ENCODE measurements at regions not wholly inside any gene's neighbourhood (a gene's known extent, or its start where the extent isn't known, plus 50 kb on each side); places are given as distances from the start of the nearest gene placed in this dataset.

GRCh38 chr6:150698391-150698790, 98.7 kb downstream of the PLEKHG1 start:
- DNase-seq: no peak
- H3K9me3 ChIP-seq: no peaks in the 10 kb centered on the region
- intact Hi-C loops (cut with DNase I; ENCODE audit: low total_unique reads): no loop called here
- peaks cover 0 to 5% (median 2%) of the 10 kb centered on the region in 4 donors for H3K4me1 ChIP-seq
- H3K36me3 ChIP-seq: no peaks in the 10 kb centered on the region
- 71 to 92% (median 75%) methylated on average over 6 of the region's 6 CpGs for WGBS, 5 donors
- H3K27me3 ChIP-seq: no peaks in the 10 kb centered on the region
- H3K4me3 ChIP-seq: no peak overlapping the region
- TF ChIP-seq POLR2A (IDR thresholded peaks at IDR 0.05) (no peak), EP300 (IDR thresholded peaks at IDR 0.05) (no peak), POLR2AphosphoS5 (IDR thresholded peaks at IDR 0.05) (no peak), CTCF (IDR thresholded peaks at IDR 0.05) (no peak)
- no peak overlapping the region for H3K27ac ChIP-seq

DNA sequence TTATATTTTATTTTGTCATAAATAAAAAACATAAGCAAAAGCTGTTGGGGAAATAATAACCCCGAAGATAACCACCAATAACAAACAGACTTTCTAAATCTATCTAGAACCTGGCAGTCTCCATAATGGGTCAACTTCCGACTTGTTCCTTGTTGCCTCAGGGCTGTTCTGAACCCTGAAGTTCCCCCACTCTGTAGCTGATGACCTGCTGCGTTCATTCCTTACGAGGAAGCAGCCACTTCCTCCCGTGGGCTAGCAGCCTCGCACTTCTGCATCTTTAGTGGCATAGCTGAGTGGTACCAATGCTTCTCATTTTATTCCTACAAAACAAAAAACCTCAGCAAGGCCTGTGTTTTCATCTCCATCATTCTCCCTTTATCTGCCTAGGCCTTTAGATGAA, 103.0 kb downstream of the PLEKHG1 start:
- peaks cover 0 to 7% (median 0%) of the 10 kb centered on the region in 4 donors for H3K4me1 ChIP-seq
- H3K9me3 ChIP-seq: no peaks in the 10 kb centered on the region
- H3K4me3 ChIP-seq: no peak overlapping the region
- 71 to 76% (median 75%) methylated on average over 6 of the region's 6 CpGs for WGBS, 5 donors
- no peak overlapping the region for H3K27ac ChIP-seq
- DNase-seq: no peak
- intact Hi-C loops (cut with DNase I; ENCODE audit: low total_unique reads): no loop called here
- TF ChIP-seq POLR2AphosphoS5 (IDR thresholded peaks at IDR 0.05): no peak
- no peak for TF ChIP-seq EP300 (IDR thresholded peaks at IDR 0.05)
- TF ChIP-seq CTCF (IDR thresholded peaks at IDR 0.05): no peak
- TF ChIP-seq POLR2A (IDR thresholded peaks at IDR 0.05): no peak
- no peaks in the 10 kb centered on the region for H3K27me3 ChIP-seq
- no peaks in the 10 kb centered on the region for H3K36me3 ChIP-seq

- Histone ChIP-seq H3K27ac (no peak overlapping the region), H3K4me3 (no peak overlapping the region), H3K9me3 (no peaks in the 10 kb centered on the region), H3K36me3 (no peaks in the 10 kb centered on the region), H3K27me3 (no peaks in the 10 kb centered on the region), H3K4me1 (peaks cover 0 to 12% (median 0%) of the 10 kb centered on the region in 4 donors)
- DNase-seq: peak in 1 of 2 donors; percentile 60
- 79 to 94% (median 89%) methylated on average over 6 of the region's 6 CpGs for WGBS, 5 donors
- TF ChIP-seq POLR2A (IDR thresholded peaks at IDR 0.05) (no peak), POLR2AphosphoS5 (IDR thresholded peaks at IDR 0.05) (no peak), EP300 (IDR thresholded peaks at IDR 0.05) (no peak), CTCF (IDR thresholded peaks at IDR 0.05) (no peak)
- intact Hi-C loops (cut with DNase I; ENCODE audit: low total_unique reads): no loop called here
These were observed 104.9 kb downstream of the PLEKHG1 start for GRCh38 chr6:150704447-150705192.

GRCh38 chr6:150705392-150705791, 105.7 kb downstream of the PLEKHG1 start:
- Histone ChIP-seq H3K4me3 (no peak overlapping the region), H3K4me1 (peaks cover 0 to 20% (median 3%) of the 10 kb centered on the region in 4 donors), H3K27me3 (no peaks in the 10 kb centered on the region), H3K27ac (no peak overlapping the region), H3K9me3 (no peaks in the 10 kb centered on the region), H3K36me3 (no peaks in the 10 kb centered on the region)
- TF ChIP-seq POLR2A (IDR thresholded peaks at IDR 0.05) (no peak), POLR2AphosphoS5 (IDR thresholded peaks at IDR 0.05) (no peak), EP300 (IDR thresholded peaks at IDR 0.05) (no peak), CTCF (IDR thresholded peaks at IDR 0.05) (no peak)
- 86 to 98% (median 93%) methylated on average over 9 of the region's 9 CpGs for WGBS, 5 donors
- intact Hi-C loops (cut with DNase I; ENCODE audit: low total_unique reads): no loop called here
- no peak for DNase-seq

Data from stomach (tissue), 8 donors.